ENCODE measurements at regions not wholly inside any gene's neighbourhood (a gene's known extent, or its start where the extent isn't known, plus 50 kb on each side); places are given as distances from the start of the nearest gene placed in this dataset.

DNA sequence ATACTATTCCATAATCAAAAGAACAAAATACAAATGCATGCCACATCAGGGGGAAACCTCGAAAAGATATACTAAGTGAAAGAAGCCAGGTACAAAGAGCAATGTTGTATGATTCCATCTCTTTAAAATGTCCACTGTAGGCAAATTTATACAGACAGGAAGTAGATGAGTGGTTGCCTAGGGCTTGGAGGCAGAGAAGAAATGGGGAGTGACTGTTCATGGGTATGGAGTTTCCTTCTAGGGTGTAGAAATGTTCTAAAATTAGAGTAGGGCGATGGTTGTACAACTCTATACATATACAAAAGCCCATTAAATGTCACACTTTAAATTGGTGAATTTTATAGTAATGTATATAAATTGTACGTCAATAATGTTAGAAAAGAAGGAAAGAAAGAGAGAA lies 128.1 kb downstream of the MAF start:
- intact Hi-C loops (cut with micrococcal nuclease; ENCODE audit: unreplicated experiment), result no loop called here
- Mint-ChIP-seq H3K36me3 (ENCODE audit: insufficient read depth, unreplicated experiment) (no peaks in the 10 kb centered on the region), H3K4me3 (ENCODE audit: unreplicated experiment) (no peak overlapping the region), H3K27me3 (ENCODE audit: insufficient read depth, unreplicated experiment) (peaks cover 26% of the 10 kb centered on the region), H3K27ac (ENCODE audit: unreplicated experiment) (no peak overlapping the region), H3K4me1 (ENCODE audit: low read depth, unreplicated experiment) (no peaks in the 10 kb centered on the region), H3K9me3 (ENCODE audit: unreplicated experiment) (no peaks in the 10 kb centered on the region)
- Histone ChIP-seq H3K4me1 (no peaks in the 10 kb centered on the region), H3K9me3 (no peaks in the 10 kb centered on the region), H3K27me3 (replicated peaks; ENCODE audit: control insufficient read depth, insufficient read depth, low read length) (peaks cover 2% of the 10 kb centered on the region; the same call in 1 of the 2 replicates), H3K36me3 (ENCODE audit: control insufficient read depth, insufficient read depth, low read length) (no peaks in the 10 kb centered on the region), H3K4me3 (ENCODE audit: low read depth, low read length) (no peak overlapping the region)
- DNase-seq, result no peak
- TF ChIP-seq, protein P1, sequence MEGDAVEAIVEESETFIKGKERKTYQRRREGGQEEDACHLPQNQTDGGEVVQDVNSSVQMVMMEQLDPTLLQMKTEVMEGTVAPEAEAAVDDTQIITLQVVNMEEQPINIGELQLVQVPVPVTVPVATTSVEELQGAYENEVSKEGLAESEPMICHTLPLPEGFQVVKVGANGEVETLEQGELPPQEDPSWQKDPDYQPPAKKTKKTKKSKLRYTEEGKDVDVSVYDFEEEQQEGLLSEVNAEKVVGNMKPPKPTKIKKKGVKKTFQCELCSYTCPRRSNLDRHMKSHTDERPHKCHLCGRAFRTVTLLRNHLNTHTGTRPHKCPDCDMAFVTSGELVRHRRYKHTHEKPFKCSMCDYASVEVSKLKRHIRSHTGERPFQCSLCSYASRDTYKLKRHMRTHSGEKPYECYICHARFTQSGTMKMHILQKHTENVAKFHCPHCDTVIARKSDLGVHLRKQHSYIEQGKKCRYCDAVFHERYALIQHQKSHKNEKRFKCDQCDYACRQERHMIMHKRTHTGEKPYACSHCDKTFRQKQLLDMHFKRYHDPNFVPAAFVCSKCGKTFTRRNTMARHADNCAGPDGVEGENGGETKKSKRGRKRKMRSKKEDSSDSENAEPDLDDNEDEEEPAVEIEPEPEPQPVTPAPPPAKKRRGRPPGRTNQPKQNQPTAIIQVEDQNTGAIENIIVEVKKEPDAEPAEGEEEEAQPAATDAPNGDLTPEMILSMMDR (IDR thresholded peaks at IDR 0.05; ENCODE audit: insufficient read depth in 1 of 2, low read depth in 1 of 2, low read length in 1 of 2, severe bottlenecking in 1 of 2, unreplicated experiment in 1 of 2), result no peak
- CTCF ChIA-PET, result no interaction called here
- BruUV-seq (replicated peaks), result no TSS peak
- POLR2A ChIA-PET, result no interaction called here

DNA sequence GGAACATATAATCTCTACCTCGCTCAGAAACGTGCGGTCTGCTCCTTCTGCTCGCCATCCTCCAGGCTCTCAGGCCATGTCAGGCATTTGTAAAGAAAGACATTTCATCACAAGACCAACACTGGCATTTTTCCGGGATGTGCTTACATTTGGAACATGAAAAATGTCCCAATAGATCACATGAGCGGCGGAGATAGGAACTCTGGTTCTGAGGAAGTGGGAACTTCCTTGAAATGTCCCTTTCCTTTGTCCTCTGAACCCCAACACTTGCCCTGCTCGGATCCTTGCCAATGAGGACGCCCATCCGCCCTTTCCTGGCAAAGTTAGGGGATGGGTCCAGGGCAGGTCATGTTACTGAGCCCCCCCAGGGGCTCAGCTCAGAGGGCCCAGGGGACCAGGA lies 130.5 kb downstream of the MAF start:
- no peaks in the 10 kb centered on the region for H3K9me3 Mint-ChIP-seq (ENCODE audit: unreplicated experiment)
- no peaks in the 10 kb centered on the region for H3K9me3 ChIP-seq
- ChIA-PET CTCF (no interaction called here), POLR2A (no interaction called here)
- TF ChIP-seq, protein P1 (IDR thresholded peaks at IDR 0.05; ENCODE audit: insufficient read depth in 1 of 2, low read depth in 1 of 2, low read length in 1 of 2, severe bottlenecking in 1 of 2, unreplicated experiment in 1 of 2), result no peak
- H3K4me3 Mint-ChIP-seq (ENCODE audit: unreplicated experiment), result no peak overlapping the region
- H3K4me1 ChIP-seq, result no peaks in the 10 kb centered on the region
- H3K27me3 ChIP-seq (replicated peaks; ENCODE audit: control insufficient read depth, insufficient read depth, low read length), result peaks cover 2% of the 10 kb centered on the region; the same call in 1 of the 2 replicates
- DNase-seq, result no peak
- no peak overlapping the region for H3K27ac Mint-ChIP-seq (ENCODE audit: unreplicated experiment)
- H3K27me3 Mint-ChIP-seq (ENCODE audit: insufficient read depth, unreplicated experiment), result peaks cover 28% of the 10 kb centered on the region
- H3K4me1 Mint-ChIP-seq (ENCODE audit: low read depth, unreplicated experiment), result no peaks in the 10 kb centered on the region
- no peaks in the 10 kb centered on the region for H3K36me3 Mint-ChIP-seq (ENCODE audit: insufficient read depth, unreplicated experiment)
- intact Hi-C loops (cut with micrococcal nuclease; ENCODE audit: unreplicated experiment), result no loop called here
- no peaks in the 10 kb centered on the region for H3K36me3 ChIP-seq (ENCODE audit: control insufficient read depth, insufficient read depth, low read length)
- no peak overlapping the region for H3K4me3 ChIP-seq (ENCODE audit: low read depth, low read length)
- no TSS peak for BruUV-seq (replicated peaks)

DNA sequence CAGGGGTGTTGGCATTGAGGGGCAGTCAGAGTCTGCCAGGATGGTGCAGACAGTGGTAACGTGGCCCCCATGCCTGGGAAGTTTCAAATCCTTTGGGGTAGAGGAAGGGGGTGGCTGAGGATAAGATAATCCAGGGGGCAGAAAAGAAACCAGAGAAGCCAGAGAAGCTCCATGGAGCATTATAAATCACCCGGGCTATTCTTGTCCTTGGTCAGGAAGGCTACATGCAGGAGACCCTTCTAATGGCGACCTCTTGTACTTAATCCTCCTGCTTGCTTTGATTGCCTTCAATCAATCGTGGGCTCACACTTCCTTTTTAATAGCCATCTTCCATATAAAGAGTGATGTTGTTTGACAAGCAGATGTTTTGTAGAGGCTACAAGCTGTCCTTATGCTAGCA lies 131.9 kb downstream of the MAF start:
- intact Hi-C loops (cut with micrococcal nuclease; ENCODE audit: unreplicated experiment), result no loop called here
- no peak for DNase-seq
- BruUV-seq (replicated peaks), result no TSS peak
- TF ChIP-seq, protein P1 (IDR thresholded peaks at IDR 0.05; ENCODE audit: insufficient read depth in 1 of 2, low read depth in 1 of 2, low read length in 1 of 2, severe bottlenecking in 1 of 2, unreplicated experiment in 1 of 2), result no peak
- 0 out of 2 replicates have a peak, but pooled peaks cover 2% of the 10 kb centered on the region for H3K27me3 ChIP-seq (replicated peaks; ENCODE audit: control insufficient read depth, insufficient read depth, low read length)
- Mint-ChIP-seq H3K9me3 (ENCODE audit: unreplicated experiment) (no peaks in the 10 kb centered on the region), H3K4me3 (ENCODE audit: unreplicated experiment) (no peak overlapping the region), H3K27me3 (ENCODE audit: insufficient read depth, unreplicated experiment) (peaks cover 20% of the 10 kb centered on the region), H3K36me3 (ENCODE audit: insufficient read depth, unreplicated experiment) (no peaks in the 10 kb centered on the region), H3K4me1 (ENCODE audit: low read depth, unreplicated experiment) (no peaks in the 10 kb centered on the region), H3K27ac (ENCODE audit: unreplicated experiment) (no peak overlapping the region)
- no peaks in the 10 kb centered on the region for H3K9me3 ChIP-seq
- no peak overlapping the region for H3K4me3 ChIP-seq (ENCODE audit: low read depth, low read length)
- POLR2A ChIA-PET, result no interaction called here
- H3K36me3 ChIP-seq (ENCODE audit: control insufficient read depth, insufficient read depth, low read length), result no peaks in the 10 kb centered on the region
- CTCF ChIA-PET, result no interaction called here
- H3K4me1 ChIP-seq, result no peaks in the 10 kb centered on the region
